ENCODE measurements at regions not wholly inside any gene's neighbourhood (a gene's known extent, or its start where the extent isn't known, plus 50 kb on each side); places are given as distances from the start of the nearest gene placed in this dataset.

GRCh38 chr13:92974905-92975429, 251.6 kb upstream of the GPC6 start:
- TF ChIP-seq SALL2 (CRISPR knock-in tag; IDR thresholded peaks at IDR 0.05) (no peak), ZNF703 (CRISPR knock-in tag; IDR thresholded peaks at IDR 0.05; ENCODE audit: borderline replicate concordance) (no peak), ZNF7 (CRISPR knock-in tag; IDR thresholded peaks at IDR 0.05) (no peak), KLF13 (CRISPR knock-in tag; IDR thresholded peaks at IDR 0.05) (no peak), FOXK2 (IDR thresholded peaks at IDR 0.05) (no peak), EED (CRISPR knock-in tag; IDR thresholded peaks at IDR 0.05) (no peak), MXI1 (IDR thresholded peaks at IDR 0.05; ENCODE audit: borderline replicate concordance, low read depth, low read length) (no peak), ARNT (IDR thresholded peaks at IDR 0.05) (no peak), CREM (IDR thresholded peaks at IDR 0.05) (no peak), CREM (CRISPR knock-in tag; IDR thresholded peaks at IDR 0.05) (no peak), NFIC (IDR thresholded peaks at IDR 0.05; ENCODE audit: low read length) (no peak), RARA (CRISPR knock-in tag; IDR thresholded peaks at IDR 0.05) (no peak)
- TF ChIP-seq, protein P1, sequence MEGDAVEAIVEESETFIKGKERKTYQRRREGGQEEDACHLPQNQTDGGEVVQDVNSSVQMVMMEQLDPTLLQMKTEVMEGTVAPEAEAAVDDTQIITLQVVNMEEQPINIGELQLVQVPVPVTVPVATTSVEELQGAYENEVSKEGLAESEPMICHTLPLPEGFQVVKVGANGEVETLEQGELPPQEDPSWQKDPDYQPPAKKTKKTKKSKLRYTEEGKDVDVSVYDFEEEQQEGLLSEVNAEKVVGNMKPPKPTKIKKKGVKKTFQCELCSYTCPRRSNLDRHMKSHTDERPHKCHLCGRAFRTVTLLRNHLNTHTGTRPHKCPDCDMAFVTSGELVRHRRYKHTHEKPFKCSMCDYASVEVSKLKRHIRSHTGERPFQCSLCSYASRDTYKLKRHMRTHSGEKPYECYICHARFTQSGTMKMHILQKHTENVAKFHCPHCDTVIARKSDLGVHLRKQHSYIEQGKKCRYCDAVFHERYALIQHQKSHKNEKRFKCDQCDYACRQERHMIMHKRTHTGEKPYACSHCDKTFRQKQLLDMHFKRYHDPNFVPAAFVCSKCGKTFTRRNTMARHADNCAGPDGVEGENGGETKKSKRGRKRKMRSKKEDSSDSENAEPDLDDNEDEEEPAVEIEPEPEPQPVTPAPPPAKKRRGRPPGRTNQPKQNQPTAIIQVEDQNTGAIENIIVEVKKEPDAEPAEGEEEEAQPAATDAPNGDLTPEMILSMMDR (CRISPR knock-in tag; IDR thresholded peaks at IDR 0.05): no peak
- TF ChIP-seq, protein P2, sequence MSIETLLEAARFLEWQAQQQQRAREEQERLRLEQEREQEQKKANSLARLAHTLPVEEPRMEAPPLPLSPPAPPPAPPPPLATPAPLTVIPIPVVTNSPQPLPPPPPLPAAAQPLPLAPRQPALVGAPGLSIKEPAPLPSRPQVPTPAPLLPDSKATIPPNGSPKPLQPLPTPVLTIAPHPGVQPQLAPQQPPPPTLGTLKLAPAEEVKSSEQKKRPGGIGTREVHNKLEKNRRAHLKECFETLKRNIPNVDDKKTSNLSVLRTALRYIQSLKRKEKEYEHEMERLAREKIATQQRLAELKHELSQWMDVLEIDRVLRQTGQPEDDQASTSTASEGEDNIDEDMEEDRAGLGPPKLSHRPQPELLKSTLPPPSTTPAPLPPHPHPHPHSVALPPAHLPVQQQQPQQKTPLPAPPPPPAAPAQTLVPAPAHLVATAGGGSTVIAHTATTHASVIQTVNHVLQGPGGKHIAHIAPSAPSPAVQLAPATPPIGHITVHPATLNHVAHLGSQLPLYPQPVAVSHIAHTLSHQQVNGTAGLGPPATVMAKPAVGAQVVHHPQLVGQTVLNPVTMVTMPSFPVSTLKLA (IDR thresholded peaks at IDR 0.05): no peak
- TF ChIP-seq, protein P3, sequence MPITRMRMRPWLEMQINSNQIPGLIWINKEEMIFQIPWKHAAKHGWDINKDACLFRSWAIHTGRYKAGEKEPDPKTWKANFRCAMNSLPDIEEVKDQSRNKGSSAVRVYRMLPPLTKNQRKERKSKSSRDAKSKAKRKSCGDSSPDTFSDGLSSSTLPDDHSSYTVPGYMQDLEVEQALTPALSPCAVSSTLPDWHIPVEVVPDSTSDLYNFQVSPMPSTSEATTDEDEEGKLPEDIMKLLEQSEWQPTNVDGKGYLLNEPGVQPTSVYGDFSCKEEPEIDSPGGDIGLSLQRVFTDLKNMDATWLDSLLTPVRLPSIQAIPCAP (CRISPR knock-in tag; IDR thresholded peaks at IDR 0.05; ENCODE audit: low read depth): no peak

Measured in HepG2 (cell line).